NCI-H774 (cell line): ENCODE measurements at regions not wholly inside any gene's neighbourhood (a gene's known extent, or its start where the extent isn't known, plus 50 kb on each side); places are given as distances from the start of the nearest gene placed in this dataset.

Experiments used
- DNase-seq: peaks from one replicate; lab custom pipeline; 2025; lab: John Stamatoyannopoulos, UW

DNA sequence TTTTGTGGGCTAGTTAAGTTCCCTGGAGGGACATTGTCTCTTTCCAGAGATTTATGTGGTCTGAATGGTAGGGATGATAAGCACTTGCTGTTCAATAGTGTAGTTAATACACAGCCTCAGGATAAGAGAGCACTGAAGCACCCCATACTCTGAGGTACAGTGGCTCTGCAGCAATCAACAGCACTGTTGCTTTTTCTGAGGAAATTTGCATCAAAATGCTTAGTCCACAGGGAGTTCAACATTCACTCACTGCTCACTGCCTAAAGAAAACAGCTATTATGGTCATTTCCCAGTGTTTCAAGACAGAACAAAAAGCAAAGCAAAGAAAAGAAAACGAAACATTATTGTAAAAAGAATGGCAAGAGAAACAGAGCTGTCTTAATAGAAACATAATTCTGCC, 441.9 kb downstream of the PLOD2 start:
- DNase-seq: no peak

GRCh38 chr3:145721273-145721805, 439.6 kb downstream of the PLOD2 start:
- DNase-seq: no peak

- no peak for DNase-seq
Measured at GRCh38 chr3:145721815-145722214, 439.2 kb downstream of the PLOD2 start.

DNA sequence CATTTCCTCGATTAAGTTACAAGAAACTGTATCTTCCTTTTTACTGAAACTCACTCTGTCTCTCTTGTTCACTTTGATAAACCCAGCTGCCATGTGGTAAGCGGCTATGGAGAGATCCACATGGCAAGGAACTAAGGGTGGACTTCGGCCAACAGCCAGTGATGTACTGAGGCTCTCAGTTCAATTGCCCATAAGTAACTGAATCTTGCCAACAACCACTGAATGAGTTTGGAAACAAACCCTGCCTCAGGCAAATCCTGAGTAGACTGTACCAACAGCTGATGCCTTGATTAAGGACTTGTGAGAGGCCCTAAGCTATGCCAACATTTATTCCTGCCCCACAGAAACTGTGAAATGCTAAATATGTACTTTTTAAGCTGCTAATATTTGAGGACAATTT, 433.5 kb downstream of the PLOD2 start:
- DNase-seq: no peak

DNA sequence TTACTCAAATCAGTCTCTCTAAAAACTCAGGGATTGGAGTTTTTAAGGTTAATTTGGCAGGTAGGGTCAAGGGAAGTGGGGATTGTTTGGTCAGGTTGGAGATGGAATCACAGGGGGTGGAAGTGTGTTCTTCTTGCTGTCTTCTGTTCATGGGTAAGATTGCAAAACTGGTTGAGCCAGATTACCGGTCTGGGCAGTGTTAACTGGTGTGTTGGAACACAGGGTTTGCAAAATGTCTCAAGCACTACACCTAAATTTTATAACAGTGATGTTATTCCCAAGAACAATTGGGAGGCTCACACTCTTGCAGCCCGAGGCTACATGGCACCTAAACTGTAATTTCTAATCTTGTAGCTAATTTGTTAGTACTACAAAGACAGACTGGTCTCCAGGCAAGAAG, 425.4 kb downstream of the PLOD2 start:
- DNase-seq: no peak

DNA sequence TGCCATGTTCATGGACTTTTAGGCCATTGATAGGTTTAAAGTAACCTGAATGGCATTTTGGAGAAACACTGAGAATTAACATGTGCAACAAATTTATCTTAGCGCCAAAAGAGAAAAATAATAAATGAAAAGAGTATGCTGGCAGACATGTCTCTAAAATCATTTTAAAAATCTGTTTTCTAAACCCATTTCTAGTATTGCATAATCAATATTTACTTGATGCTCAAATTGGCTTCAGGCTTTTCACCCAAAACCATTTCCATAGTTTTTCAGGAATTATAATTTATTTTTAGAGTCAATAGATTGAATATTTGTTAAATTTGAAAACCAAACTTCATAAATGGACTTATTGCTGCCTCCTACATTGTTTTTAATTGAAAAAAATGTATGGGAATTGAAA, 423.0 kb downstream of the PLOD2 start:
- DNase-seq: no peak

DNA sequence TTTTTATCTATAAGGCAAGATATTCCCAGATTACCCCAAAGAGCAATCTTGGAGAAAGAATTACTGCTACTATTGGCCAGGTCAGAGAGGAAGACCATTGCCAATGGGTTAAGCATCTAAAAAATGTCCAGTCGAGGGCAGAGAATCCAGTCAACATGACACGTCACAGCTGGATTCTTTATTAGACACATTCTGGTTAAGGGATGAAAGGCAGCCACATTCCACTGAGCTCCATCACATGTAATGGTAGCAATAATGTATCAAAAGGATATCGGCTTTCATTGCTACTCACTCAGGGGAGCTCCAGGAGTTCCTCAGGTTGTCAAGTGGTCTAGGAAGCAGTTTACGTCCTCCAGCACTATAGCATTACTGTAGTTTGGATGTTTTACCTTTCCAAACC, 421.1 kb downstream of the PLOD2 start:
- no peak for DNase-seq

GRCh38 chr3:145750657-145751056, 410.3 kb downstream of the PLOD2 start:
- no peak for DNase-seq

GRCh38 chr3:145752576-145752975, 408.4 kb downstream of the PLOD2 start:
- no peak for DNase-seq

- no peak for DNase-seq
Measured at GRCh38 chr3:145754605-145755289, 406.2 kb downstream of the PLOD2 start.

DNA sequence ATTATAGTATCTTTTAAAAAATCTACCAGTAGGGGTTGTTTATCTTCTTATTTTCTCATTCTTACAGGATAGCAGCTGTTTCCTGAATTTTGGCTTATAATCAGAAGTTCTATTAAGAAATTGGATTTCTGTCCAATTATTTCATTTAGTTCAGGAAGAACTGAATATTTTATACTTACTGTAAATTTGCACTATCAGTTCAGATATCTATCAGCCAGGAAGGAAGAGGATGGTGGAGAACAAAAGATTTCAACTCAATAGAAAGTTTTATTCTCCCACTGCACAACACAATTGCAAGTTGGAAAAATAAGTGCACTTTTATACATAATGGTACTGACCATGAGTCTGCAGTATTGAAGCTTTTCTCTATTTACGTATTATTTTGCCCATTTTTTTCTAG, 400.9 kb downstream of the PLOD2 start:
- no peak for DNase-seq

DNA sequence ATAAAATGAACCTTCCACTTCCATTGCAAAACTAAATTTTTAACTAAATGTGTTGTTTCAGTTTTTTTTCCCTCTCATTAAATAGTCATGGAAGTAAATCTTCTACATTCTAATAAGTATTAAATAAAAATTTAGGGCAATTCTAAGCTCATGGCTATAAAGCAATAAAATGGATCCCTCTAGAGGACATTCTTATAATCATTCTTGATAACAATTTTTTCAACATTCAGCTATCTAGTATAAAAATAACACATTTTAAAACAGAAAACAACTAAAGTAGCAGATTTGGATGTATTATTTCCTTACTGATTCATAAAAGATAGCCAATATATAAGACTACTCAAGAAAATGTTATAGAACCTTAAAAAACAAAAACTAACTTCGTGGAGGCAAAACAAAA, 393.1 kb downstream of the PLOD2 start:
- DNase-seq: no peak

DNA sequence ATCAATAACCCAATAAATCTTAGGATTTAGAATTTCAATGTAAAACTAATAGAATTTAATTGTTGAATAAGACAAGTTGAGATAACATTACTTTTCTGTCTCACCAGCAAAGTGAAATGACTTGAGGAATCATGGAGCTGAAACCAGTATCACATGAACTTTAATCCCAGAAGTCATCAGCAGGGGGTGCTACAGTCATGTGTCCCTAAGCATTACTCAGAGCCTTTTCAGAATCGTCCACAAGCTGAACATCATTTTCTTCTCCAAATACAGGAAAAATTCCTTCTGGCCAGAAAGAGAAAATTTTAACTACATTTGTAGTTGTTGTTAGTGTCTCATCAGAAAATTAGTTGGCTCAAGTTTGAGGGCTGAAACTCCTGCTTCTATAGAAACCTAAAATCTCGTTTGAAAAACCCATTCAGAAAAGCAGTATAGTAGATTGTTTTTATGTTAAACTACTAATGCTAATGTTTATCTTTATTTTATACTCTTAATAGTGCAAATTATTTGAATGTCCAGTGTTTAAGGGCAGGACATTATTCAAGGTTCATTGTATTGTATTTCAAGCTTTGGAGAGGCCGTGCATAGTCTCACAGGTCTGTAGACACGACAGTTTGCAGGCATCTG, 384.1 kb downstream of the PLOD2 start:
- DNase-seq: no peak

DNA sequence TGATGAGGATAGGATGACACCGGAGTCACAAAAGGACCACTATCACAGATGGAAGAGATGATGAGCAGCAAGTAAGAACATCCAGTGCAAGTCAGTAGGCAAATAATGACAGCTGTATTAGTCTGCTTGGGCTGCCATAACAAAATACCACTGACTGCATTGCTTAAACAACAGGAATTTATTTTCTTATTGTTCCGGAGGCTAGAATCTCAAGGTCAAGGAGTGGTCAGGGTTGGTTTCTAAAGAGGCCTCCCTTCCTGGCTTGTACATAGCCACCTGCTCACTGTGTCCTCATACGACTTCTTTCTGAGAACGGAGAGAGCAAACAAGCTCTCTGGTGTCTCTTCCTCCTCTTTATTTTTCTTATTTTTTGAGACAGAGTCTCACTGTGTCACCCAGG, 380.7 kb downstream of the PLOD2 start:
- DNase-seq: no peak

DNA sequence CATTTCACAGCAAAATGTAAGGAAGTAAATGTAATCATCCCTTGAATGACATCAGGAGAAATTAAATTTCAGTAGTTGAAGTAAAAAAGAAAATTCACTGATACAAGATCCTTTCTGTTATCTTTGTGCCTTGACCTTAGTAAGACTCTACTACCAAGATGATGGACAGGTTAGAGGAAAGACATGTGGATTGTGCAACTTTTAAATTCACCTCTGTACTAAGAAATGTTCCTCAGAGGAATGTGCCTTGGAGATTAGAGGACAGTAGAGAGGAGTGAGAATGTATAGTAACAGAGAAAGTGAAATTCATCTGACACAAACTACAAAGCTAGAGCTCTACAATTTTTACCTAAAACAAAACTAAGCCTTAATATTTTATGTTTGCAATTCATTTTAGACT, 375.3 kb downstream of the PLOD2 start:
- DNase-seq: no peak

DNA sequence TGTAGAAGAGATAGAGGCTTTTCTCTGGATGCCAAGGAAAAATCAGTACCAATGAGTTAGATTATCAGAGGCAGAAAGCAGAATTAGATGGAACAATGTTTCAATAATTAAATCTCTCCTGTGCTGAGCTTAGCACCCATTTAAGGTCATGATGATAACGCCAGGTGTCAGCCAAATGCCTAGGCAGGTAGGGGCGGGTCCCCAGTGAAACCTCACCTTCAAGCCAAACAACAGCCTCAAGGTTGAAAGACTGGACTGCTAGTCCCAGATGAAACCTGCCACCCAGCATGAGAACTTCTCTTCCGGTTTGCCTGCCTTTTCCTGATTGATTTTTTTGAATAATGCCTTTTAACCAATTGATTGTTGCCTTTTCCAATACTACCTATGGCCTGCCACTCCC, 363.0 kb downstream of the PLOD2 start:
- no peak for DNase-seq

DNA sequence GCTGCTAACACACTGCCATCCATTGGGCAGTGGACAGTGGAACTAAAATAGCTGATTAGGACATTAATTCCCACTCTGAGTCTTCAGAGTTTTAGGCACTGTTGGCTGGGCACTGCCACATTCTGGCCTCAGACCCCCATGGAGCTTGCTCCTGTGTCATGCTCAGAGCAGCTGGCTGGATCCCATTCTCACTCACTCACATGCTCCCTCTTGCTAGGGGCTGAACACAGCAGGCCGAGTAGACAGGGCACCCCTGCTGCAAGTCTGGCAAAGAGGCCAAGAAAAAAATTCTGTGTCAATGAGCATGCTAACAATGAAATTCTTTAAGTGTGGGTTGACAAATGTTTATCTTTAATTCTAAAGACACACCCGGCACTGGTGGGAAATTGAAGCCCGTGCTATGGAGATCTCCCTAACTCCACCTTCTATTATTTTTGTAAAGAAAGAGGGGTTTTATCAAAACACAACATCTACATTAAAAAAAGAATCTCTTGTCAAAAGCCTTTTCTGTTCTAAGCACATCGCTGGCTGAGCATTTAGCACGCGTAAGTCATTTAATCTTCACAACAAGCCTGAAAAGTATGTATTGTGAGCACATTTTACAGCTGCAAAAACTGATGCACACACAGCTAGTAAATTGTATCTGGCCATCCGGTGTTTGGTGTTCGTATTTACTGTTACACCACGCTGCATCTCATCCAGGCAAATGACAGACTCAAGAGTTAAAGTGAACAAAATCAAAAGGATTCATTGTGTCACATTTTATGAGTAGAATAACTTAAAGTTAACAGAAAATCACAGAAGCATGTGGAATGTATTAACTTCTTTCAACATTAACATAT, 362.1 kb downstream of the PLOD2 start:
- no peak for DNase-seq

- DNase-seq: no peak
Measured at GRCh38 chr3:145801696-145802095, 359.3 kb downstream of the PLOD2 start.

DNA sequence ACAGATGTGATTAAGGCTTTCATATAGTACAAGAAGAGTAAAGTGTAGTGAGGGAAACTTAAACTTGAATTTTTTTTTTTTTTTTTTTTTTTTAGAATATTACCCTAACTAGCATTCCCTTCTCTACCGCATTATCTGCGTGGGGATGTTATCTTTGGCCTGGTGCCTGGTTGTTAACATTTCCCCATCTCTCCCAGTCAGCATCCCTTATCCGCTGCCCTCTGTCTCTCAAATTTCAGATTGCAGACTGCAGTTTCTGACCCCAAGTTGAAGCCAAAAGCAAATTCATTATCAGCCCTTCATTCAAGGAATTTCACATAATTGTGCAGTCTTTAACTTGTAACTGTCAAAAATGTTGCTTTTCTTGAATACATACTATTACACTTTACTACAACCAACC, 353.0 kb downstream of the PLOD2 start:
- DNase-seq: no peak

GRCh38 chr3:145812391-145812790, 348.6 kb downstream of the PLOD2 start:
- DNase-seq: no peak

DNA sequence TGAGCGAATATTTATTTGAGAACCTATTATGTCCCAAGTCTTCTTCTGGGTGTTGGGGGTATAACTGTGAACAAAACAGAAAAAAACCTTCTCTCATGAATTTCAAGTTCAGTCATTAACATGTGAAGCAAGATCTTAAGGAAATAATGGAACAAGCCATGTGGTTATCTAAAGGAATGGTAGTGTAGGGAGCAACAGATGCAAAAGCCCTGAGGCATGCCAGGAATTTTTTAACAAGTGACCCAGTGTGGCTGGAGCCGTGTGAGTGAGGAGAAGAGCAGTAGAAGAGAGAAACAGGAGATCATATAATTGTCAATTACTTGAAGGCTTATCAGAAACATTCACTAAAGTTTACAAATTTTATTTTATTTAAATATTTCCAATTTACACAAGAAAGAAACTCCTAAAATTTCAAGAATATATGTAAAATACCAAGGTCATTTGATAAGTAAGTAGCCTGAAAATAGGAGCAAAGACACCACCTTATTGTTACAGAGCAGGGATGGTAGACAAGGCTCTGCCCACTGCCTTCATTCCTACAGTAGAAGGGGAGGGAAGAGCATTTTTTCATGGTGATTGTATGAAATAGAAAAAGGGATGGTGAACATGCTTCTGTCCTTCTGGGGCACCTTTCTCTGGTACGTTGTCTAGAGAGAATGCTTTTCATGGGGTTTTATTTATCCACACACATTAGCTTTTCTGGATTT, 345.1 kb downstream of the PLOD2 start:
- DNase-seq: no peak

- no peak for DNase-seq
Measured at GRCh38 chr3:145817870-145818483, 343.0 kb downstream of the PLOD2 start.
